Inflammatory macrophage (primary cell): ENCODE measurements at regions not wholly inside any gene's neighbourhood (a gene's known extent, or its start where the extent isn't known, plus 50 kb on each side); places are given as distances from the start of the nearest gene placed in this dataset.
"Not testable (repeated sequence)": the region's sequence is repeated elsewhere in the genome, so short reads cannot be mapped to it uniquely, and the experiment has no call there.

Experiments used
- DNase-seq, 2 donors: peaks; one replicate each; pipeline ENCODE4 v3.0.0-alpha.2; 2020 to 2022

DNA sequence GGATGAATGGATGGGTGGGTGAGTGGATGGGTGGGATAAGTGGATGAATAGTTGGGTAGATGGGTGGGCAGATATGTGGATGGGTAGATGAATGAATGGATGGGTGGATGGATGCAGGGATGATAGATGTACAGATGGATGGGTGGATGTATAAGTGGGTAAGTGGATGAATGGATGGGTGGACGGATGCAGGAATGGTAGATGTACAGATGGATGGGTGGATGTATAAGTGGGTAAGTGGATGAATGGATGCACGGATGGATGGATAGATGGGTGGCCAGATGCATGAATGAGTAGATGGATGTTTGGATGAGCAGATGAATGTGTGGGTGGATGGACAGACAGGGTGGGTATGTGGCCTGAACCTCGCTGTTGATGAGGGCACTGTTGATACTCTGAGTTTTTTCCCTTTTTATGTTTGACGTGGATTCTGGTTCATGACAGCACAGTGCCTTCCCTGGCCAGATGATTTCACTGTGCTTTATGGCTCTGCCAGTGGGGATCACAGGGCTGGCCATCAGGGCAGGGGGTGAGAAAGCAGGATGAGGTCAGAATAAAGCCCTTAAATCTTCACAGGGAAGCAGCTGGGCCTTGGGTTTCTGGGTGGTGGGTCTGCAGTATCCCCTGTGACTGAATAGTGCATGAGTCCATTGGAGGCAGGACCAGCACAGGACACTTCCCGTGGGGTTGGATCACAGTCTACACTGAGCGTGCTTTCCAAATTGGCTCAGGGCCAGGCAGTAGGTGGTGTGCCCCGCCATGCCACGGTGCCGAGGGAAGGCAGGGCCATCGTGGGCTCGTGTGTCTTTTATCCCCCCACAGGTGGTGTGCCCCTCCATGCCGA is 213.2 kb downstream of the BANP start:
- not testable (repeated sequence) for DNase-seq

DNA sequence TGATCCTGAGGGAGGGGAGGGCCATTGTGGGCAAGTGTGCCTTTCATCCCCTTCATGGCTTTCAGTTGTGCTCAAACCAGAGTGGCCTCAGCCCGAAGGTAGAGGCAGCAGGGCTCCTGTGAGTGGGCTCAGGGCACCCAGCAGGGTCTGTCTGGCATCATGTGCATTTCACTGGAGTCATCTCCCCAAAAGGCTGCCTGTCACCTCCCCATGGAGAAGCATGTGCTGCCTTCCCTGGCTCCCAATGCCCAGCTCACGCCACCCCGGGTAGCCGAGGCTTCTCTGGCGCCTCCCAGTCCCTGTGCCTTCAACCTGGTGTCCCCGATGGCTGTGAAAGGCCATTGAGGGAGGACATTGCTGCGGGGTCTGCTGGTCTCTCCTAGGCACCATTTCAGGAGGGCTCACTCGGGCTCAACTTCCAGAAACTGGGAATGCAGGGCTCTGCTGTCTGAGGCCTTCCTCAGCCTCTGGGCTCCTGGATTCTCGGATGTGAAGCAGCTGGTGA is 213.9 kb downstream of the BANP start:
- not testable (repeated sequence) for DNase-seq

DNA sequence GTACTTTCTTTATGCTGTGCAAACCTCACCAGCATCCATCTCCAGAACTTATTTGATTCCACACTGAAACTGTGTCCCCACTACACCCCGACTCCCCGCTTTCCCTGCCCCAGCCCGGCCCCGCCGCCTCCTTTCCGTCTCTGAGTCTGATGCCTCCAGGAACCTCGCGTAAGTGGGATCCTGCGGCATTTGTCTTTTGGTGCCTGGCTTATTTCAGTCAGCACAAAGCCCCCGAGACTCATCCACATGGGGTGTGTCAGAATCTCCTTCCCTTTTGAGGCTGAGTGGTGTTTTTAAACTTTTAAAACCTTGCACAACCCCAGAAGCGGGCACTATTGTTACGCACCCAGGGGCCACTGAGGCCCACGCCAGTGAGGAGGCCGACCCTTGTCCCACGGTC is 214.4 kb downstream of the BANP start:
- not testable (repeated sequence) for DNase-seq

DNA sequence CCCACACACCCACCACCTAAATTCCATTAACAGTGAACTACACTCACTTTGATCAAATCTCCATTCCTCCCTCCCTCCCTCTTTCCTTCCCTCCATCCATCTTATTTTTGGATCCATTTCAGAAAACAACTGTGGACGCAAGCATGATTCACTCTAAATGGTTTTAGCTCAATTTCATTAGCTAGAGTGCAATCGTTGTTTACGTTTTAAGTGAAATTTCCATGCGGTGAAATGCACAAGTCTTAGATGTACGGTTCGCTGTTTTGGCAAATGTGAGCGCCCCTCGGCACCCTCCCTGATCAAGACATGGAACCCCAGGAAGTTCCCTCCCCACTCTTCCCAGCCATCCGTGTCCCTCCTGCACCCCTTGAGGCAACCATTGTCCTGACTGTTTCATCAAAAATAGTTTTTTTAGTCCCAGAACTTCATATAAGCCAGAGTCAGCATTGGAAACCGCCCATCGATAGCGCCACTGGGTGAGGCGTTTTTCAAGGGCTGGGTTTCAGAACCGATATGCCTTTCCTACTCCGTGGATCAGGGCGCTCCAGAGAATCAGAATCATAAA is 215.1 kb downstream of the BANP start:
- DNase-seq, result not testable (repeated sequence)

DNA sequence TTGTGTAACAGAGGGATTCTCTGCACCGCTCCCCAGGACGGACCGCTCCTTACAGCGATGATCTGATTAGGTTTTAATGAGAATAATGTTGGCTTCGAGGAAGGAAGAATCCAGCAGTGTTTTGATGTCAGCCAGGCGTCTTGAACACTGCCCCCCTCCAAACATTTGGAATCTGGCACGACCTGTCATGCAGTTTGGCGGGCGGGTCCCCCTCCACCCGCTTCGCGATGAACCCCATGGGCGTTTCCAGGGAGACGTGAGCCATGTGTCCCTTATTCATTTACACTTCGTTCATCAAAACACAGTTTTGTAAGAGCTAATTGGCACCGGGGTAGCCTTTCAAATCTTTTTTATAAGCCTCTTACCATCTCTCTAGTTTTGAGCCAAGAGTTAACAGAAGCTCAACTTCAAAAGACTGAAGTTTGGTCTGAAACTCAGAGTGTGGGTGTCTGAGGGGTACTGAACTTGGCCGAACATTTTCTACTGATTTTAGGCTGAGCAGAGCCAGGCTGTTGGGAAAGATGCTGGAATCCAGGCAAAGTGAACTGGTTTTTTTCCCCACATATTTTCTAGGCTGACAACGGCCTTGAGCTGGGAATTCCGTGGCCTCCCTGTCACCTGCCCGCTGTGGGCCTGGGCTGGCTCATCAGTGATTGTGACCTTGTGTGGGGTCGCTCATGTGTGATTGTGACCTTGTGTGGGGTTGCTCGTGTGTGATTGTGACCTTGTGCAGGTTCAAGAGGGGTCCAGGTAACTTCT is 214.8 kb upstream of the ZNF469 start:
- not testable (repeated sequence) for DNase-seq

DNA sequence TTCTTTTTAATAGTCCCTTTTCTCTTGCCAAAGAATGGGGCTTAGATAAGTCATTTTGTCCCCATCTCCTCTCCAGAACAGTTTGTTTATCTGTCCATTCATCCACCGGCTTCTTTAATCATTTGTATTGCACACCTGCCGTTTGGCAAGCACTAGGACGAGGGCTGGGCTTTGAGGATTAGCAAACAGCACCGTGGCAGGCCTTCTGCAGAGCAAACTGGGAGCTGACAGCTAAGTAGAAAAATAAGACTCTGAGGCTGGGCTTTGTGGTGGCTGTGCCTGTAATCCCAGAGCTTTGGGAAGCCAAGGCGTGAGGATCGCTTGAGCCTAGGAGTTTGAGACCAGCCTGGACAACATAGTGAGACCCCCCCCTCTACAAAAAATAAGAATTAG is 214.2 kb upstream of the ZNF469 start:
- not testable (repeated sequence) for DNase-seq

DNA sequence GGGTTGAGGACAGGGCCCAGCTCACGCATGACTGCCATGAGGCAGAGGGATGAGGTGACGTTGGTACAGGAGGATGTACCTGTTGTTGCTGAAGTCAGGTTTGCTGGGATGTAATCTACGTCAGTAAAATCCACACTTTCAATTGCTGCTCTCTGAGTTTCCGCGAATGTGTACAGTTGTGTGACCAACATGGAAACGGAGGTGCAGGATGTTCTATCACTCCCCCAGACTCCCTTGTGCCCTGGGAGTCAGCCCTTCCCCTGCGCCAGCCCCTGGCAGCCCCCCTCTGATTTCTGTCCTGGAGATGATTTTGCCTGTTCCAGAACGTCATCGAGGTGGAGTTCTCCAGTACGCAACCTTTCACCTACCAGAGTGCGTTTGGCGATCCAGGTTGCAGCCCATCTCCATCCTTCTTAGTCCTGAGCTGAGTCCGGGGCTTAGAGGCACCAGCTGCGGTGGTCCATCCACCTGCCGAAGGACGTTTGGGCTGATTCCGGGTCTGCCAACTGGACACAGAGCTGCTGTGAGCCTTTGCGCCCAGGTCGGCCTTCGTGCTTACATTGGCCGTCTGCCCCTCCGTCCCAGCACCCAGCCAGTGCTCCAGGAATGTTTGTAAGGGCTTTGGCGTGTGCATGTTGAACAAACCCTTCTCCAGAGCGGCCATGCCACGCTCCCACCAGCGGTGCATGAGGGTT is 213.5 kb upstream of the ZNF469 start:
- DNase-seq, result not testable (repeated sequence)

DNA sequence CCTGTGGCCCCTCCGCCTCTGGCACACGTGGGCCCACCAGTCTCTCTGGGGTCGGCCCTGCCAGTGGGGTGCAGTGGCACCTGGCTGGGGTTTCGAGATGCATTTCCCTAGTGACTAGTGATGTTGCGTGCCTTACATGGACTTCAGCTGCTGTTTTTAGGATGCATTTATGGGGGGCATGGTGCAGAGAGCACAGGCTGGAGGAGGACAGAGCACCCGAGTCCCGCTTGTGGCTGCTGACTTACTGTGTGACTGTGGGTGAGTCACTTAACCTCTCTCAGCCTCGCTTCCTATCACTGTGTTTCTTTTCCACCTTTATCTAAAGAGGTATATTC is 213.0 kb upstream of the ZNF469 start:
- DNase-seq, result not testable (repeated sequence)

DNA sequence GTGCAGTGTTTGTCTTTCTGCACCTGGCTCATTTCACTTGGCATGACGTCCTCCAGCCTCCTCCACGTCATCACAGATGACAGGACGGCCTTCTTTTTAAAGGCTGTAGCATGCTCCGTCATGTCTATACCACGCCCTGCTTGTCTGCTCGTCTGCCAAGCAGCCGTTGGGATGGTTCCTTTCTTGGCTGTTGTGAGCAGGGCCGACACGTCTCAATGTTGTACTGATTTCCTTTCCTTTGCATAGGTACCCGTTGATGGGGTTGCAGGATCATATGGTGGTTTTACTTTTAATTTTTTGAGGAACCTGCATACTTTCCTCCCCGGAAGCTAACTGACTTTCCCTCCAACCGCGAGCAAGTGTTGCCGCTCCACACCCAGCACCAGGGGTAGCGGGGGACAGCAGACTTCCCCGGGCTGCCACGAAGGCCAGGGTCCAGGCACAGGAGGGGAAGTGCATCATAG is 212.2 kb upstream of the ZNF469 start:
- no peak for DNase-seq

DNA sequence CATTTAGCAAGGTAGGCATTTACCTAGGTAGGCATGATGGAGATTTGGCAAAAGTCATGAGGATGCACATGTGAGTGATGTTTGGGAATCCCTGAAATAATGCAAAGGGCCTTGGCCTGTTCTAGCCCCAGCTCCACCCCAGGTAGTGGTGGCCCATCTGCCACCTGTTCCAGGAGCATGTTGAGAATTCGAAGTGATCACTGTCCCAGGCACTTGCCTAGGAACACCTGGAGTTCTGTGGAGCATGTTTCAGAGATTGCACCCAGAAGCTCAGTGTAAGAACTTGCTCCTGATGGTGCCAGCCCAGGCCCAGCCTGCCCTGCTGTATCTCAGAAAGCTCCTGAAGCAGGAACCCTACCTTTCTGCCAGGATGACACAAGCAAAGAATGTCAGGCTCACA is 211.6 kb upstream of the ZNF469 start:
- not testable (repeated sequence) for DNase-seq

DNA sequence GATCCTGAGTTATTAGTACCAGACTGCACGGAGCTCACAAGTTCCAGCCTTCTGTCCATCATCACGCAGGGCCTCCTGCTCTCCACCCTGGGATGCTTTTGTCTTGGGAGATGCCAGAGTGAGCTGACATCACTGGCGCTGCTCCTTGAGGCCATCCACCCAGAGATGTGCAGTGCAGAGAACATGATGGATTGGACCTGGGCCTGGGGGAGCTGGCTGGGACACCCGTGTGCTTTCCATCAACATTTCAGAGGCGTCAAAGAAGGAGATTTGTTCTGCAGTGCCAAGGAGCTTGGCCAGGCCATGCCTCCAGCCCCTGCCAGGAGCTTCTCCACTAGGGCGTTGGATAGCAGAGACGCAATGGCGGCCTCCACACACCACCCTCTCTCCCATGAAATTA is 206.6 kb upstream of the ZNF469 start:
- not testable (repeated sequence) for DNase-seq

DNA sequence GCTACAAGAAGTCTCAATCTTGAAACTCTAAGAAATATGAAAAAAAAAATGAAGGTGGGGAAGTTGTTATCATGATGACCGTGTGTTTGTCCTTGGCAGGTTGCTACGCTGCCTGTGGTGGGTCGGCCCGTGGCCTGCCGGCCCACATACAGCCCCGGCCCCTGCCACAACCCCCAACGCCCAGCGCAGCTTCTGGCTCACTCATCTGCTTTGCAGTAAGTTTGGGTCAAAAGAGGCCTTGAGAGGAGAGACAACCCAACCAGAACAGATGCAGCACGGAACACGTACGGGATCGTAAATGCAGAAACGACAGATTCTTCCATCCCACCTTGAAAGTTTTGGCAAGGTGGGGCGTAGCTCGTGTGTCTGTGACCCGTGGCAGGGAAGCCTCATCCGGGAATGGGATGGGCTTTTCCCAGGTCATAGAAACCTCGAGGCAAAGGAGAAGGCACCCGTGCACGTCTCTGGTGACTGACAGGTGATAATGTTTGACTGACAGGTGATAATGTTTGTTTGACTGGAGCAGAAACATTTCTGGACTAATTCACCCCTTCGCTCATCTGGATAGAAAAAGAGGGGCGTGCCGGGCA is 206.1 kb upstream of the ZNF469 start:
- not testable (repeated sequence) for DNase-seq

DNA sequence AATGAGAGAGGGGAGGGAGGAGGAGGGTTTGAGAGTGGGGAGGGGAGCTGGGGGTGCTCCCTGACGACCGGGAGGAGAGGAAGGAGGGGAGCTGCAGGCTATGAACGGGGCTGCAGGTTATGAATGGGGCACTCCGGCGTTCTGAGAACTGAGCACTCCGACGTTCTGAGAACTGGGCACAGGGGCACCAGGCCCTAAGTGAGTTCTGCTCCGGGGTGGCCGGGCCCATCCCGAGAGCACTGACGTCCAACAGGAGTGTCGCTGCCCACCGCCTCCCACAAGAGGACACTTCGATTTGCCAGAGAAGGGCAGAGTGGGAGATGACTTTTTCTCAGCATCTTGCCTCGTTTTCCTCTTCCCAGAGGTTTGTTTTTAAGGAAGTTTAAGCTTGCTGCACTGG is 204.5 kb upstream of the ZNF469 start:
- DNase-seq, result not testable (repeated sequence)

DNA sequence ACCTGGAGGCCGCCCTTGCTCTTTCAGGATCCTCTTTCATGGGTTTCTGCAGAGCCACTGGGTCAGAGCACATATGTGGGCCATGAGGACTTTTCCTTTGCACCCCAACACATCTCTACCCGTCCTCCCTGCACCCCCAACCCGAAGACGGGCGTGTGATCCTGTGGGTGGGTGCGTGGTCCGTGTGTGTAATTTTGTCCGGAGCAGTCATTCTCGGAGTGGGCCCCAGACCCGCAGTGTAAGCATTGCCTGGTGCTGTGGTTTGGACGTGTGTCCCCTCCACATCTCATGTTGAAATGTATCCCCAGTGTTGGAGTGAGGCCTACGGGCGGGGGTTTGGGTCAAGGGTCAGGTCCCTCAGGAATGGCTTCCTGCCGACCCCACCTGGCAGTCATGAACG is 203.9 kb upstream of the ZNF469 start:
- DNase-seq, result not testable (repeated sequence)

DNA sequence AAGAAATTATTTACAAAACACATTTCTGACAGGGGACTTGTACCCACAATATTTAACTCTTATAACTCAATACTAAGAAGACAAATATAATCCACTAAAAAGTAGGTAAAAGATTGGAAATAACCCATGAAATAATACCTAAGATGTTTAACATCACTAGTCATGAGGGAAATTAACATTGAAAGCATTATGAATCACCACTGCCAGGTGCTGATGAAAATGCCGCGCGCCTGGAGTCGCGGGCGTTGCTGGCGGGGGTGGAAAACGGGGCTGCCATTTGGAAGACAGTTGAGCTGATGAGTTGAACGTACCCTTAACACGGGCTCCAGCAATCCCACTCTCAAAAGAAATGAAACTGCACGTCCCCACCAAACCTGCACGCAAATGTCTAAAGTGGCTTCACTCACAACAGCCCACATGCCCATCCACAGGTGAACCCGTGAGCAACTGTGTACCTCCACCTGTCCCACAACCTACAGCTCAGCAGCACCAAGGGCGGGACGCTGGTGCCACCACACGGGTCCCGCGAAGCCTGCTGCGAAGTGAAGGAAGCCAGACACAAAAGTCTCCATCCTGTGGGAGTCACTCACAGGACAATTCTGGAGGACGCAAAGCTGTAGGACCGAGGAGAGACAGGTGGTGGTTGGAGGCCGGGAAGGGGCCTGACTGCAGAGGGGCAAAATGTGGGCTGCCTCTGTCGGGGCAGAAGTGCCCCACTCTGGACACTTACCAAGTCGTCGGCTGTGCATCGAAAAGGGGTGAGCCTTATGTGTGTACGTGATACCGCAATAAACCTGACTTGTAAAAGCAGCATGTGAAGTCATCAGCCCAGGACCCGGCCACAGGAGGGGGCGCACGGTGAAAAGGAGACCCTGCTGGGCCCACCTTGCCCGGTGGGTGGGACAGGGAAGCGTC is 199.5 kb upstream of the ZNF469 start:
- not testable (repeated sequence) for DNase-seq

DNA sequence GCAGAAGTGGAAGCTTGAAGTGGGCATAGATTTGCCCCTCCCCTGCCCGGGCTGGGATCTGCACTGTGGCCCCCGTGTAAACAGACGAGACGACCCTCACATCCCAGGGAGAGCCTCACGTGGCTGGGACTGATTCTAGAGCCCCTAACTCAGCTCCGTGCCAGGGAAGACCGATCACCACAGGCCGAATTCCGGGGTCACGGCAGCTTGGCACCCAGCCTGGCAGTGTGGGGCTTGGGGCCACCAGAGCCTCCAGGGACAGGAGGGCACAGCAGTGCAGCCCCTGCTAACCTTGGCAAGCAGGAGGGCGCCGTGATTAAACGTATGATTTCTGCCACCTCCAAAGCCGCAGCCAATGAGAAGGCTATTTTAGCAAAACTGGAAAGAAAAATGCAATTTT is 198.7 kb upstream of the ZNF469 start:
- DNase-seq, result not testable (repeated sequence)

DNA sequence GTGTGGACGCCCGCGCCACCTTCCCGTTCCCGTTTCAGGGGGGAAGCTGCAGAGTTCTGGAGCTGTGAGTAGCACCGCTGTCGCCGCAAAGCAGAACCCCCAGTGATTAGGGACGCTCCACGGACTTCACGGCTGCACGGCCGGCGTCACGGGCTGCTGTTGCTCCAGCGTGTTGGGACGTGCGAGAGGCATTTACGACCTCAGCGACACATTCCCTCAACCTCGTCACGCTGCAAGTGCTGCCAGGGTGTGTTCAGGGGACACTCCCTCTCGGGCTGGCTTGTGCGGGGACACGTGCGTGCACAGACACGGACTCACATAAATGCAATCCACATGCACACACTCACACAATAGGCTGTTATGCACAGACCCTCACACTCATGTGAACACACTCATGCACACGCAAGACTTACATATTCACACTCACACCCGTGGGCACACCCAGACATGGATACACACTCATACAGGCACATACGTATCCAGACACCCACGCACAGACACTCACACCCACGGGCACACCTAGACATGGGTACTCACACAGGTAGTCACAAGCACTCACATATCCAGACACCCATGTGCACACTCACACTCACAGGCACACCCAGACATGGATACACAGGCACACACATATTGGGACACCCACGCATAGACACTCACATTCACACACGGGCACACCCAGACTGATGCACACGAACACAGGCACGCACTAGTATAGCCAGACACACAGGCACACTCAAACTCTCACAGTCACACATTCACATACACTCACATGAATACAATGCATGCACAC is 198.0 kb upstream of the ZNF469 start:
- DNase-seq, result not testable (repeated sequence)

DNA sequence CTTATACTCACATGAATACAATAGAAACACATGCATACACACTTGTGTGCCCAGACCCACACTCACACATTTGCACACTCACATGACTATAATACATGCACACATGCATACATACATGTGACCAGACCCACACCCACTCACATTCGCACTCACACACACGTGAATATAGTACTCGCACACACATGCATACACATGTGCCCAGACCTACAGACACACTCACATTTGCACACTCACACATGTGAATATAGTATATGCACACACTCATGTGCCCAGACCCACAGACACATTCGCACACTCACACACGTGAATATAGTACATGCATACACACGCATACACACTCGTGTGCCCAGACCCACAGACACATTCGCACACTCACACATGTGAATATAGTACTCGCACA is 197.4 kb upstream of the ZNF469 start:
- not testable (repeated sequence) for DNase-seq

DNA sequence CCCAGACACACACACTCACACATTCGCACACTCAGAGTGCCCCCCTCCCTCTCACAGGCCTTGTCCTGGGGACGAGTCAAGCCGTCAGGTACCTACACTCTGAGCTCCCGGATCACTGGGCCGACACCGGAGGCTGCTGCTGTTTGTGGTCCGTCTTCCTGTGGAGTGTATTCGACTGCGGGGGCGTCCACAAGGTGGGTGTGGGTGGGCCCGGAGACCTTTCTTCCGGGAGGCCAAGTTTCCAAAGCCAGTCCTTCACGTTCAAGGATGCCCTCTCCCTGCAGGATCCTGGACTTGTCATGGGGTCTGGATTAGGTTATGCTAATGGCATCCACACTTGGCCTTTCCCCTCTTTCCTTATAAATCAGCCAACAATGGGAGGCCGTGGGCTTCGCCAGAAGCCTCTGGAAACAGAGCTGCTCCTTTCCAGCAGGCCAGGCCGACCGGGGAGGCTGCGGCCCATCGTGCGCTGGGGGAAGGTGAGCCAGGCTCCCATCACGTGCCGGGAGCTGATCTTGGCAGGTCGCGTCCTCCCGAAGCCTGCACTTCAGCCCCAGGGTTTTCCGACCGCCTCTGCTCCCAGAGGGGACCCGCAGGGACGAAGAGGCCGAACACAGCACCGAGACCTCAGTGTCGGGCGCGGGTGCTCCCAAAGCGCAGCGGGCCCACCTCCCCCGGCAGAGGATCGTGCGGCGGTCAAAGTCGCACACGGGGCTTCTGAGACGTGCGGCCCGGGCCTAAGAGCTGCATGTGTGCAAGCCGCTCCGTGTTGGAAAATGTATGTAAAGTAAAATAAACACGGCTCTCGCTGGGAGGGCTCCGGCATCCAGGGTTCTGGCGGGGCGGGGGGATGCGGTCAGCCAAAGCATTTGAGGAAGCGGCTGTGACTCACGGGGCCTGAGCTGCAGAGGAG is 196.5 kb upstream of the ZNF469 start:
- not testable (repeated sequence) for DNase-seq
